NT2/D1 (cell line): ENCODE measurements at regions not wholly inside any gene's neighbourhood (a gene's known extent, or its start where the extent isn't known, plus 50 kb on each side); places are given as distances from the start of the nearest gene placed in this dataset.

Source experiments
- DNase-seq: peaks from one replicate; pipeline ENCODE4 v3.0.0-alpha.2; 2011; ENCODE audit warnings: low read depth, low spot score
- H3K27me3 ChIP-seq: 2 replicates; pipeline ENCODE4 v1.6.0; 2011; ENCODE audit warnings: mild to moderate bottlenecking; ENCODE audit not compliant: insufficient read length, insufficient read depth
- H3K36me3 ChIP-seq: 2 replicates; pipeline ENCODE4 v1.6.1; 2011; ENCODE audit warnings: mild to moderate bottlenecking, low read length, mixed read lengths; ENCODE audit not compliant: insufficient read depth, insufficient read length
- H3K4me1 ChIP-seq: 2 replicates; pipeline ENCODE4 v1.5.1; 2011; ENCODE audit not compliant: insufficient read depth, insufficient read length
- H3K4me3 ChIP-seq: 2 replicates; pipeline ENCODE4 v1.5.1; 2011; ENCODE audit warnings: low read depth; ENCODE audit not compliant: insufficient read length
- H3K9ac ChIP-seq: 2 replicates; pipeline ENCODE4 v1.6.0; 2011; ENCODE audit warnings: low read depth; ENCODE audit not compliant: insufficient read length
- H3K9me3 ChIP-seq: 2 replicates; pipeline ENCODE4 v1.5.1; 2011; ENCODE audit warnings: mild to moderate bottlenecking, low read length; ENCODE audit not compliant: insufficient read depth
- SUZ12 ChIP-seq: IDR thresholded peaks from 2 replicates; pipeline ENCODE4 v1.6.1; 2011; ENCODE audit not compliant: insufficient read length, insufficient read depth; ENCODE audit errors: extremely low read depth
- YY1 ChIP-seq: IDR thresholded peaks from 2 replicates; pipeline ENCODE4 v1.6.1; 2011; ENCODE audit not compliant: insufficient read length, insufficient read depth
- ZNF274 ChIP-seq: IDR thresholded peaks from 2 replicates; pipeline ENCODE4 v1.6.1; 2011; ENCODE audit warnings: mild to moderate bottlenecking, low read depth, low read length

- no peaks in the 10 kb centered on the region for H3K9me3 ChIP-seq
- H3K9ac ChIP-seq = no peak overlapping the region
- H3K27me3 ChIP-seq = no peaks in the 10 kb centered on the region
Measured at GRCh38 chr5:67248703-67249589, 52.3 kb upstream of the CD180 start.

GRCh38 chr5:67246546-67247268, 50.1 kb upstream of the CD180 start:
- H3K9ac ChIP-seq = no peak overlapping the region
- H3K27me3 ChIP-seq = no peaks in the 10 kb centered on the region
- no peaks in the 10 kb centered on the region for H3K9me3 ChIP-seq
- no peak for DNase-seq
- TF ChIP-seq ZNF274 = no peak
- no peak for TF ChIP-seq SUZ12
- TF ChIP-seq YY1 = no peak
- H3K36me3 ChIP-seq = no peaks in the 10 kb centered on the region
- no peak overlapping the region for H3K4me3 ChIP-seq
- H3K4me1 ChIP-seq = no peaks in the 10 kb centered on the region

More at GRCh38 chr5:67248703-67249589, 52.3 kb upstream of the CD180 start:
- H3K4me1 ChIP-seq = no peaks in the 10 kb centered on the region
- no peak overlapping the region for H3K4me3 ChIP-seq
- H3K36me3 ChIP-seq = no peaks in the 10 kb centered on the region
- TF ChIP-seq SUZ12 = no peak
- no peak for TF ChIP-seq ZNF274
- TF ChIP-seq YY1 = no peak
- no peak for DNase-seq
